IMR-90 (cell line): ENCODE measurements at regions not wholly inside any gene's neighbourhood (a gene's known extent, or its start where the extent isn't known, plus 50 kb on each side); places are given as distances from the start of the nearest gene placed in this dataset.

ENCODE experiments used
- ATAC-seq: fragments of 200-7000 bp; cut with Tn5 transposase; 2 replicates; pipeline ENCODE4 v1.9.1; 2020; ENCODE audit warnings: low read depth, mild to moderate bottlenecking, moderate library complexity
- BruUV-seq: library from RNA; stranded (reverse); fragments of 400-500 nt; replicated peaks from 2 replicates; lab custom pipeline; 2021; lab: Mats Ljungman, UMichigan
- CTCF ChIA-PET: fragments of 300-600 bp; formaldehyde crosslinking; extraction: SDS; loops from one replicate; lab custom pipeline; 2021; ENCODE audit warnings: antibody characterized with exemption; lab: Yijun Ruan, JAX
- POLR2A ChIA-PET: fragments of 300-600 bp; sonication (Branson Sonifier 250); formaldehyde crosslinking; loops from one replicate; lab custom pipeline; 2022; ENCODE audit warnings: antibody characterized with exemption; ENCODE audit not compliant: unreplicated experiment; lab: Charles Lee
- DNase-seq: peaks from one replicate; pipeline ENCODE4 v3.0.0; 2013
- H2AFZ ChIP-seq: replicated peaks from 2 replicates; pipeline ENCODE3; 2013; ENCODE audit warnings: low read length, mild to moderate bottlenecking; ENCODE audit not compliant: poor library complexity
- H2AK5ac ChIP-seq: 2 replicates; pipeline ENCODE4 v1.6.1; 2013; ENCODE audit warnings: low read depth, low read length, inconsistent platforms
- H2AK9ac ChIP-seq: replicated peaks from 2 replicates; pipeline ENCODE3; 2013; ENCODE audit warnings: mild to moderate bottlenecking, low read depth, low read length, moderate library complexity; ENCODE audit not compliant: poor library complexity
- H2BK120ac ChIP-seq: 2 replicates; pipeline ENCODE4 v1.6.1; 2013; ENCODE audit warnings: low read depth, low read length, inconsistent platforms
- H2BK15ac ChIP-seq: 3 replicates; pipeline ENCODE4 v1.6.1; 2013; ENCODE audit warnings: low read depth, low read length, inconsistent platforms
- H2BK20ac ChIP-seq: 2 replicates; pipeline ENCODE4 v1.6.1; 2013; ENCODE audit warnings: low read depth, mild to moderate bottlenecking, inconsistent platforms, low read length, moderate library complexity
- H2BK5ac ChIP-seq: 2 replicates; pipeline ENCODE4 v1.6.1; 2013; ENCODE audit warnings: mild to moderate bottlenecking, low read depth, low read length, inconsistent platforms; ENCODE audit not compliant: poor library complexity, severe bottlenecking
- H3K14ac ChIP-seq: replicated peaks from 2 replicates; pipeline ENCODE4 v1.6.1; 2013; ENCODE audit warnings: low read depth, low read length, inconsistent platforms
- H3K18ac ChIP-seq: 2 replicates; pipeline ENCODE4 v1.6.1; 2013; ENCODE audit warnings: low read depth, low read length, control low read depth
- H3K23ac ChIP-seq: 2 replicates; pipeline ENCODE4 v1.6.1; 2013; ENCODE audit warnings: low read depth, low read length, inconsistent platforms
- H3K27ac ChIP-seq: 2 replicates; pipeline ENCODE4 v1.5.1; 2013; ENCODE audit warnings: mild to moderate bottlenecking, control low read depth, low read length; ENCODE audit not compliant: insufficient read depth
- H3K27me3 ChIP-seq: 2 replicates; pipeline ENCODE4 v1.6.1; 2013; ENCODE audit warnings: low read length; ENCODE audit not compliant: control insufficient read depth, insufficient read depth
- H3K36me3 ChIP-seq: 2 replicates; pipeline ENCODE4 v1.6.1; 2013; ENCODE audit warnings: low read length, mixed read lengths; ENCODE audit not compliant: control insufficient read depth, insufficient read depth
- H3K4ac ChIP-seq: 2 replicates; pipeline ENCODE4 v1.6.1; 2013; ENCODE audit warnings: low read depth, low read length, inconsistent platforms
- H3K4me1 ChIP-seq: 2 replicates; pipeline ENCODE4 v1.6.1; 2013; ENCODE audit warnings: low read length, mixed read lengths; ENCODE audit not compliant: control insufficient read depth, insufficient read depth
- H3K4me2 ChIP-seq: 2 replicates; pipeline ENCODE4 v1.6.1; 2013; ENCODE audit warnings: low read depth, mild to moderate bottlenecking, control low read depth, low read length, moderate library complexity
- H3K4me3 ChIP-seq: 2 replicates; pipeline ENCODE4 v1.5.1; 2013; ENCODE audit warnings: low read depth, mild to moderate bottlenecking, control low read depth, low read length, moderate library complexity; ENCODE audit not compliant: insufficient read depth
- H3K56ac ChIP-seq: 2 replicates; pipeline ENCODE4 v1.6.1; 2013; ENCODE audit warnings: low read length, inconsistent platforms; ENCODE audit not compliant: insufficient read depth; ENCODE audit errors: extremely low read depth
- H3K79me1 ChIP-seq, 2 experiments: 2 replicates each; pipeline ENCODE4 v1.6.1; 2013; ENCODE audit warnings: low read length in 2 of 2, inconsistent platforms in 1 of 2, low read depth in 1 of 2
- H3K9ac ChIP-seq: 2 replicates; pipeline ENCODE4 v1.6.1; 2013; ENCODE audit warnings: low read depth, low read length, control low read depth
- H3K9me1 ChIP-seq: 2 replicates; pipeline ENCODE4 v1.6.1; 2013; ENCODE audit warnings: low read length, inconsistent platforms; ENCODE audit not compliant: insufficient read depth
- H3K9me3 ChIP-seq: 2 replicates; pipeline ENCODE4 v1.6.1; 2013; ENCODE audit warnings: low read length; ENCODE audit not compliant: control insufficient read depth, insufficient read depth
- H4K20me1 ChIP-seq: 2 replicates; pipeline ENCODE4 v1.6.1; 2013; ENCODE audit warnings: low read length, inconsistent platforms; ENCODE audit not compliant: insufficient read depth
- H4K5ac ChIP-seq: 2 replicates; pipeline ENCODE4 v1.6.1; 2013; ENCODE audit warnings: mild to moderate bottlenecking, low read depth, low read length, control low read depth
- H4K8ac ChIP-seq, 2 experiments: 2 replicates each; pipeline ENCODE4 v1.6.1; 2013; ENCODE audit warnings: low read depth in 2 of 2, low read length in 2 of 2, control low read depth in 1 of 2, inconsistent platforms in 1 of 2
- H4K91ac ChIP-seq: 2 replicates; pipeline ENCODE4 v1.6.1; 2013; ENCODE audit warnings: low read depth, low read length, inconsistent platforms; ENCODE audit not compliant: insufficient read depth
- BHLHE40 ChIP-seq: fragments of 150-350 bp; IDR thresholded peaks from 2 replicates; pipeline ENCODE4 v1.6.1; 2016; ENCODE audit warnings: mild to moderate bottlenecking, low read depth, low read length
- MAFK ChIP-seq: IDR thresholded peaks from 2 replicates; pipeline ENCODE4 v1.6.1; 2012; ENCODE audit warnings: low read depth, low read length, improper control_type of control experiment
- MAZ ChIP-seq: IDR thresholded peaks from 2 replicates; pipeline ENCODE4 v1.6.1; 2012; ENCODE audit warnings: low read depth, mild to moderate bottlenecking, low read length, improper control_type of control experiment, moderate library complexity, borderline replicate concordance
- NFE2L2 ChIP-seq: fragments of 150-350 bp; IDR thresholded peaks from 2 replicates; pipeline ENCODE4 v1.6.1; 2016; ENCODE audit warnings: low read depth, mild to moderate bottlenecking, low read length
- RAD21 ChIP-seq: IDR thresholded peaks from 2 replicates; pipeline ENCODE4 v1.6.1; 2012; ENCODE audit warnings: low read length, improper control_type of control experiment
- RCOR1 ChIP-seq: IDR thresholded peaks from 2 replicates; pipeline ENCODE4 v1.6.1; 2012; ENCODE audit warnings: mild to moderate bottlenecking, low read length, improper control_type of control experiment; ENCODE audit not compliant: insufficient replicate concordance
- WGBS, 2 experiments: methylation state at CpG; one replicate each; pipeline versions ENCODE4 v1.1.5 to v1.1.7; 2013; ENCODE audit warnings: missing lambda C conversion rate in 2 of 2; ENCODE audit not compliant: insufficient read length in 1 of 2; ENCODE audit errors: extremely low coverage in 2 of 2; 5-methylcytosine and 5-hydroxymethylcytosine counted together
- dilution Hi-C: fragments of 300-500 bp; cut with HindIII; formaldehyde crosslinking; loops from one replicate; pipeline ENCODE4 v1.14.3; 2018; ENCODE audit warnings: low sequenced_read_pairs; ENCODE audit not compliant: unreplicated experiment
- in situ Hi-C: fragments of 300-500 bp; cut with MboI; formaldehyde crosslinking; loops from 3 replicates; pipeline ENCODE4 v1.14.3; 2019; ENCODE audit warnings: low sequenced_read_pairs, inconsistent platforms, mixed read lengths
- intact Hi-C: fragments of 100-400 bp; cut with micrococcal nuclease; formaldehyde crosslinking; loops from 2 replicates; pipeline ENCODE4 v1.10.0; 2022

- Histone ChIP-seq H3K4me2 (no peak overlapping the region), H4K91ac (no peak overlapping the region), H3K23ac (no peak overlapping the region), H3K27ac (no peak overlapping the region), H3K4ac (no peak overlapping the region), H3K27me3 (no peaks in the 10 kb centered on the region), H2BK120ac (no peak overlapping the region), H4K8ac (no peak overlapping the region), H3K56ac (no peak overlapping the region), H3K79me1 (no peaks in the 10 kb centered on the region), H2BK15ac (no peak overlapping the region), H2AK9ac (no peak overlapping the region), H2BK20ac (no peak overlapping the region), H3K9me1 (peaks cover 11% of the 10 kb centered on the region), H2AFZ (no peak overlapping the region), H4K20me1 (no peaks in the 10 kb centered on the region), H2AK5ac (no peak overlapping the region), H2BK5ac (no peak overlapping the region), H3K9ac (no peak overlapping the region), H3K14ac (no peak overlapping the region), H3K36me3 (no peaks in the 10 kb centered on the region), H3K9me3 (no peaks in the 10 kb centered on the region), H4K5ac (no peak overlapping the region), H3K4me1 (peaks cover 5% of the 10 kb centered on the region), H3K4me3 (no peak overlapping the region), H3K18ac (no peak overlapping the region)
- no CpG with 5 or more reads among the region's 3 CpGs for WGBS, 2 experiments
- dilution Hi-C loops, result no loop called here
- ATAC-seq (no peak), DNase-seq (no peak)
- BruUV-seq, result no TSS peak
- ChIA-PET POLR2A (no interaction called here), CTCF (no interaction called here)
- in situ Hi-C loops, result no loop called here
- TF ChIP-seq RAD21 (no peak), MAFK (no peak), MAZ (no peak), NFE2L2 (no peak), BHLHE40 (no peak), RCOR1 (no peak)
- intact Hi-C loops, result no loop called here
Observed at GRCh38 chr12:46950094-46950493, 124.3 kb upstream of the SLC38A4 start.
